GM08714 (cell line): ENCODE measurements at regions not wholly inside any gene's neighbourhood (a gene's known extent, or its start where the extent isn't known, plus 50 kb on each side); places are given as distances from the start of the nearest gene placed in this dataset.
"Not testable (repeated sequence)": the region's sequence is repeated elsewhere in the genome, so short reads cannot be mapped to it uniquely, and the experiment has no call there.

Experiments
- H3K4me3 ChIP-seq: fragments of 200-500 bp; sonication (Bioruptor generic); 2 replicates; pipeline ENCODE4 v1.5.1; 2014; ENCODE audit warnings: mild to moderate bottlenecking, low read length, inconsistent platforms
- ZNF274 ChIP-seq: IDR thresholded peaks from 2 replicates; pipeline ENCODE4 v1.6.1; 2012; ENCODE audit warnings: mild to moderate bottlenecking, low read depth, low read length

GRCh38 chr10:30169342-30169741, 110.0 kb upstream of the JCAD start:
- TF ChIP-seq ZNF274, result no peak
- H3K4me3 ChIP-seq, result no peak overlapping the region

GRCh38 chr10:30166929-30167328, 107.5 kb upstream of the JCAD start:
- no peak for TF ChIP-seq ZNF274
- no peak overlapping the region for H3K4me3 ChIP-seq

- H3K4me3 ChIP-seq, result not testable (repeated sequence)
Measured at GRCh38 chr10:30163410-30163809, 104.0 kb upstream of the JCAD start.

- not testable (repeated sequence) for H3K4me3 ChIP-seq
Measured at GRCh38 chr10:30162796-30163195, 103.4 kb upstream of the JCAD start.

GRCh38 chr10:30160271-30160982, 101.0 kb upstream of the JCAD start:
- no peak for TF ChIP-seq ZNF274
- H3K4me3 ChIP-seq, result no peak overlapping the region

- not testable (repeated sequence) for H3K4me3 ChIP-seq
Measured at GRCh38 chr10:30159614-30160013, 100.2 kb upstream of the JCAD start.

GRCh38 chr10:30158325-30158960, 99.1 kb upstream of the JCAD start:
- TF ChIP-seq ZNF274, result no peak
- H3K4me3 ChIP-seq, result no peak overlapping the region

GRCh38 chr10:30155401-30155800, 96.0 kb upstream of the JCAD start:
- no peak for TF ChIP-seq ZNF274
- H3K4me3 ChIP-seq, result no peak overlapping the region

GRCh38 chr10:30154561-30154960, 95.2 kb upstream of the JCAD start:
- no peak overlapping the region for H3K4me3 ChIP-seq
- TF ChIP-seq ZNF274, result no peak

- no peak for TF ChIP-seq ZNF274
- no peak overlapping the region for H3K4me3 ChIP-seq
Measured at GRCh38 chr10:30154126-30154525, 94.7 kb upstream of the JCAD start.

GRCh38 chr10:30151581-30152389, 92.4 kb upstream of the JCAD start:
- no peak overlapping the region for H3K4me3 ChIP-seq
- no peak for TF ChIP-seq ZNF274

GRCh38 chr10:30141423-30141822, 82.0 kb upstream of the JCAD start:
- H3K4me3 ChIP-seq, result no peak overlapping the region
- no peak for TF ChIP-seq ZNF274

- TF ChIP-seq ZNF274, result no peak
- H3K4me3 ChIP-seq, result no peak overlapping the region
Measured at GRCh38 chr10:30134171-30134945, 75.0 kb upstream of the JCAD start.

- H3K4me3 ChIP-seq, result no peak overlapping the region
- no peak for TF ChIP-seq ZNF274
Measured at GRCh38 chr10:30133198-30133597, 73.8 kb upstream of the JCAD start.

- H3K4me3 ChIP-seq, result not testable (repeated sequence)
Measured at GRCh38 chr10:30131369-30131768, 72.0 kb upstream of the JCAD start.

- H3K4me3 ChIP-seq, result not testable (repeated sequence)
Measured at GRCh38 chr10:30129326-30129725, 69.9 kb upstream of the JCAD start.
